ENCODE measurements at regions not wholly inside any gene's neighbourhood (a gene's known extent, or its start where the extent isn't known, plus 50 kb on each side); places are given as distances from the start of the nearest gene placed in this dataset.

DNA sequence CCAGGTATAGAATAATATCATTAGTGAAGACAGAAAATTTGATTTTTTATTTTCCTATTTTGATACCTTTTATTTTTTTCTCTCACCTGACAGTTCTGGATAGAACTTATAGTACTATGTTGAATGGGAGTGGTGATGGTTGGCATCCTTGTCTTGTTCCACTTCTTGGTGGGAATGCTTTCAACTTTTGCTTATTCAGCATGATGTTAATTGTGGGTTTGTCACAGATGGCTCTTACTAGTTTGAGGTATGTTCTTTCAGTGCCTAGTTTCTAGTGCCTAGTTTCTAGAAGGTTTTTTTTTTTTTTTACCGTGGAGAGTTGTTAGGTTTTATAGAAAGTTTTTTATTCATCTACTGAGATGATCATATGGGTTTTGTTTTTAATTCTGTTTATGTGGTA is 516.3 kb upstream of the NOVA1 start:
- no peaks in the 10 kb centered on the region for H3K4me1 Mint-ChIP-seq (ENCODE audit: unreplicated experiment)
- H3K9me3 Mint-ChIP-seq (ENCODE audit: unreplicated experiment): peaks cover 17% of the 10 kb centered on the region

DNA sequence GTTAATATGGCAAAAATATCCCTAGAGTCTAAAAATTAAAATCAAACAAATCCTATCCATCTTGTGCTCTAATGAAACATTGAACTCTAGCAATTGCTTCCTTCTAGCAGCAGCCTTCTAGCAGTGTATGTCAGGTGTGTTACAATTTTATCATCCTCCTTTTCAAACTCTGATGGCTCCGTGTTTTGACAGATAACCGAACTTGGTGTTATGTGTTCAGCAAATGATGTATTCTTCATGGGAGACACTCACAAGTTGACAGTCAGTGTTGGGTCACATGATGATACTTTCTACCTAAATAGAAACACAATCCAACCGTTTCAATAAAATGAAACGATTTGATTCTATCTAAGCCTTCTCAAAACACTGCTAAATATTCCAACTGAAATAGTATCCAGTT is 525.3 kb upstream of the NOVA1 start:
- H3K27ac Mint-ChIP-seq (ENCODE audit: unreplicated experiment): no peak overlapping the region
- H3K36me3 Mint-ChIP-seq (ENCODE audit: unreplicated experiment): no peaks in the 10 kb centered on the region
- TF ChIP-seq, protein P1, sequence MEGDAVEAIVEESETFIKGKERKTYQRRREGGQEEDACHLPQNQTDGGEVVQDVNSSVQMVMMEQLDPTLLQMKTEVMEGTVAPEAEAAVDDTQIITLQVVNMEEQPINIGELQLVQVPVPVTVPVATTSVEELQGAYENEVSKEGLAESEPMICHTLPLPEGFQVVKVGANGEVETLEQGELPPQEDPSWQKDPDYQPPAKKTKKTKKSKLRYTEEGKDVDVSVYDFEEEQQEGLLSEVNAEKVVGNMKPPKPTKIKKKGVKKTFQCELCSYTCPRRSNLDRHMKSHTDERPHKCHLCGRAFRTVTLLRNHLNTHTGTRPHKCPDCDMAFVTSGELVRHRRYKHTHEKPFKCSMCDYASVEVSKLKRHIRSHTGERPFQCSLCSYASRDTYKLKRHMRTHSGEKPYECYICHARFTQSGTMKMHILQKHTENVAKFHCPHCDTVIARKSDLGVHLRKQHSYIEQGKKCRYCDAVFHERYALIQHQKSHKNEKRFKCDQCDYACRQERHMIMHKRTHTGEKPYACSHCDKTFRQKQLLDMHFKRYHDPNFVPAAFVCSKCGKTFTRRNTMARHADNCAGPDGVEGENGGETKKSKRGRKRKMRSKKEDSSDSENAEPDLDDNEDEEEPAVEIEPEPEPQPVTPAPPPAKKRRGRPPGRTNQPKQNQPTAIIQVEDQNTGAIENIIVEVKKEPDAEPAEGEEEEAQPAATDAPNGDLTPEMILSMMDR (IDR thresholded peaks at IDR 0.05): no peak
- H3K27me3 Mint-ChIP-seq (ENCODE audit: unreplicated experiment): no peaks in the 10 kb centered on the region
- DNase-seq (ENCODE audit: extremely low spot score, unreplicated experiment): no peak
- H3K9me3 Mint-ChIP-seq (ENCODE audit: unreplicated experiment): peaks cover 21% of the 10 kb centered on the region
- H3K4me3 Mint-ChIP-seq (ENCODE audit: unreplicated experiment): no peak overlapping the region
- H3K4me1 Mint-ChIP-seq (ENCODE audit: unreplicated experiment): no peaks in the 10 kb centered on the region

More for the DNA sequence above, 516.3 kb upstream of the NOVA1 start:
- Mint-ChIP-seq H3K4me3 (ENCODE audit: unreplicated experiment) (no peak overlapping the region), H3K27me3 (ENCODE audit: unreplicated experiment) (no peaks in the 10 kb centered on the region), H3K27ac (ENCODE audit: unreplicated experiment) (no peak overlapping the region), H3K36me3 (ENCODE audit: unreplicated experiment) (no peaks in the 10 kb centered on the region)
- TF ChIP-seq, protein P1 (IDR thresholded peaks at IDR 0.05): no peak
- no peak for DNase-seq (ENCODE audit: extremely low spot score, unreplicated experiment)

DNA sequence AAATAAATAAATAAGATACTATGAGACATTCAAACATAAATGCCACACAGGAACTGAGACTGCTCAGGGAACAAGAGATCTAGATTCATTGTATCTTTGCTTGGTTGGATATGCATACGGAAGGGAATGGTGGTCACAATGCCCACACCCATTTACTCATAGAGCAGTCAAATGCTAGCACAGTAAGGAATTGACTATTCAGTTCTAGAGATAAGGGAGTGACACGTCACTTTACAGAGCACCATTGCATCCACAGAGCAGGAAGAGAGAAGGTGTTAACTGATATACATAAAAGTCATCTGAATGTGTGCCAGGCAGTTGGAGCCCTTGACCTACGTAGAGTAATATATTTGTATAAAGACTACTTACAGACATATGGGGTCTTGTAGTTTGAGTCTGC is 530.0 kb upstream of the NOVA1 start:
- Mint-ChIP-seq H3K9me3 (ENCODE audit: unreplicated experiment) (peaks cover 13% of the 10 kb centered on the region), H3K27ac (ENCODE audit: unreplicated experiment) (no peak overlapping the region), H3K36me3 (ENCODE audit: unreplicated experiment) (no peaks in the 10 kb centered on the region), H3K4me1 (ENCODE audit: unreplicated experiment) (no peaks in the 10 kb centered on the region), H3K4me3 (ENCODE audit: unreplicated experiment) (no peak overlapping the region), H3K27me3 (ENCODE audit: unreplicated experiment) (no peaks in the 10 kb centered on the region)
- no peak for DNase-seq (ENCODE audit: extremely low spot score, unreplicated experiment)
- TF ChIP-seq, protein P1 (IDR thresholded peaks at IDR 0.05): no peak

DNA sequence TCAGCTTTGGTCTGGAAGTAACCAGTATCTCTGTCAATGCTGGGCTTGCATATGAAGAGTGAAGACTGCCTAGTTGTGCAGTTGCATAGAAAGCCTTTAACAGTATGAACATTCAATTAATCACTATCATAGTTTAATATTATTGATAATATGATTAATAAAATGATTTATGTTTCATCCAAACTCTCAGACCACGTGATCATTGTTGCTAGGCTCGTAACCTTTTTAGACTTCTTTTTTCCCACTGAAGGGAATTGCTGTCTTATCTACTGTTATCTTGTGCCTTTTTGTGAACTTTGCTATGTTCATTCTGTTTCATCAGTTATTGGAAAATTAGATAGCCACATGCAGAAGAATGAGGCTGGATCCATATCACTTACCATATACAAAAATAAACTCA is 536.4 kb upstream of the NOVA1 start:
- Mint-ChIP-seq H3K4me3 (ENCODE audit: unreplicated experiment) (no peak overlapping the region), H3K27ac (ENCODE audit: unreplicated experiment) (no peak overlapping the region), H3K9me3 (ENCODE audit: unreplicated experiment) (peaks cover 3% of the 10 kb centered on the region), H3K27me3 (ENCODE audit: unreplicated experiment) (no peaks in the 10 kb centered on the region), H3K4me1 (ENCODE audit: unreplicated experiment) (no peaks in the 10 kb centered on the region), H3K36me3 (ENCODE audit: unreplicated experiment) (no peaks in the 10 kb centered on the region)
- TF ChIP-seq, protein P1 (IDR thresholded peaks at IDR 0.05): no peak
- DNase-seq (ENCODE audit: extremely low spot score, unreplicated experiment): no peak

DNA sequence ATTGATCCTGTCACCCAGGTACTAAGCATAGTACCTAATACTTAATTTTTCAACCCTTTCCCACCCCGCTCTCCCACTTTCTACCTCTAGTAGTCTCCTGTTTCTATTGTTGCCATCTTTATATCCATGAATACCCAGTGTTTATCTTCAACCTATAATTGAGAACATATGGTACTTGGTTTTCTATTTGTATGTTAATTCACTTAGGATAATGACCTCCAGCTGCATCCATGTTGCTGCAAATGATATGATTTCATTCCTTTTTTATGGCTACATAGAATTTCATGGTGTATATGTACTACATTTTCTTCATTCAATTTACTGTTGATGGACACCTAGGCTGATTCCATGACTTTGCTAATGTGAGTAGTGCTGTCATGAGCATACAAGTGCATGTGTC is 547.3 kb upstream of the NOVA1 start:
- DNase-seq (ENCODE audit: extremely low spot score, unreplicated experiment): no peak

More for the DNA sequence above, 547.3 kb upstream of the NOVA1 start:
- TF ChIP-seq, protein P1 (IDR thresholded peaks at IDR 0.05): no peak
- no peaks in the 10 kb centered on the region for H3K4me1 Mint-ChIP-seq (ENCODE audit: unreplicated experiment)
- H3K27ac Mint-ChIP-seq (ENCODE audit: unreplicated experiment): no peak overlapping the region
- peaks cover 18% of the 10 kb centered on the region for H3K9me3 Mint-ChIP-seq (ENCODE audit: unreplicated experiment)
- no peaks in the 10 kb centered on the region for H3K27me3 Mint-ChIP-seq (ENCODE audit: unreplicated experiment)
- no peak overlapping the region for H3K4me3 Mint-ChIP-seq (ENCODE audit: unreplicated experiment)
- H3K36me3 Mint-ChIP-seq (ENCODE audit: unreplicated experiment): no peaks in the 10 kb centered on the region

Measured in osteocyte (in vitro differentiated cells).